ENCODE measurements at regions not wholly inside any gene's neighbourhood (a gene's known extent, or its start where the extent isn't known, plus 50 kb on each side); places are given as distances from the start of the nearest gene placed in this dataset.

DNA sequence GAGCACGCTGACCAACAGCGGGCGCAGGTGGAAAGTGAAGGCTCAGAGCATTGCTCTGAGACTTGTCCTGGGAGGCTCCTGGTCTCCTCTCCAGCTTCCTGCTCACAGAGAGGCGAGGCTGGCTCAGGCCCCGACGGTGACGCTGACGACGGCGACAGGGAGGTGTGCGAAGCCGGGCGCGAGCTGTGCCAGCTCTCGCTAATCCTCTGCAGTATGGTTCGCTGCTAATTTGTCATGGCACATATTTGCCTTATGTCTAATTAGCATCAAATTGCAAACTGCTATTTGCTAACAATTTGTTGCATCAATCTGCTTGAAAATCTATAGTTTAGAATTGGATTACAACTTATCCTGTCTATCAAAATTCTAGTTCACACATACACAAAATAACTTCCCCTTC, 469.8 kb upstream of the ZNF507 start:
- TF ChIP-seq, protein P1, sequence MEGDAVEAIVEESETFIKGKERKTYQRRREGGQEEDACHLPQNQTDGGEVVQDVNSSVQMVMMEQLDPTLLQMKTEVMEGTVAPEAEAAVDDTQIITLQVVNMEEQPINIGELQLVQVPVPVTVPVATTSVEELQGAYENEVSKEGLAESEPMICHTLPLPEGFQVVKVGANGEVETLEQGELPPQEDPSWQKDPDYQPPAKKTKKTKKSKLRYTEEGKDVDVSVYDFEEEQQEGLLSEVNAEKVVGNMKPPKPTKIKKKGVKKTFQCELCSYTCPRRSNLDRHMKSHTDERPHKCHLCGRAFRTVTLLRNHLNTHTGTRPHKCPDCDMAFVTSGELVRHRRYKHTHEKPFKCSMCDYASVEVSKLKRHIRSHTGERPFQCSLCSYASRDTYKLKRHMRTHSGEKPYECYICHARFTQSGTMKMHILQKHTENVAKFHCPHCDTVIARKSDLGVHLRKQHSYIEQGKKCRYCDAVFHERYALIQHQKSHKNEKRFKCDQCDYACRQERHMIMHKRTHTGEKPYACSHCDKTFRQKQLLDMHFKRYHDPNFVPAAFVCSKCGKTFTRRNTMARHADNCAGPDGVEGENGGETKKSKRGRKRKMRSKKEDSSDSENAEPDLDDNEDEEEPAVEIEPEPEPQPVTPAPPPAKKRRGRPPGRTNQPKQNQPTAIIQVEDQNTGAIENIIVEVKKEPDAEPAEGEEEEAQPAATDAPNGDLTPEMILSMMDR (conservative IDR thresholded peaks at IDR 0.05; ENCODE audit: low read depth, low read length): no peak
- TF ChIP-seq RFX5 (IDR thresholded peaks at IDR 0.05; ENCODE audit: low read depth, low read length) (no peak), FOS (IDR thresholded peaks at IDR 0.05; ENCODE audit: low read depth, low read length) (no peak), SMC3 (IDR thresholded peaks at IDR 0.05; ENCODE audit: low read depth, low read length) (no peak), BHLHE40 (IDR thresholded peaks at IDR 0.05; ENCODE audit: low read depth, low read length) (no peak), CEBPB (IDR thresholded peaks at IDR 0.05; ENCODE audit: low read depth, low read length) (no peak), MXI1 (IDR thresholded peaks at IDR 0.05; ENCODE audit: borderline replicate concordance, low read depth, low read length) (no peak), POLR2A (IDR thresholded peaks at IDR 0.05; ENCODE audit: low read depth, low read length) (no peak)

Measured in IMR-90 (cell line).